Superior temporal gyrus (tissue), 1 donor: ENCODE measurements at regions not wholly inside any gene's neighbourhood (a gene's known extent, or its start where the extent isn't known, plus 50 kb on each side); places are given as distances from the start of the nearest gene placed in this dataset.

Experiments
- DNase-seq: peaks from one replicate; pipeline ENCODE4 v3.0.0-alpha.2; 2016; ENCODE audit errors: extremely low spot score

DNA sequence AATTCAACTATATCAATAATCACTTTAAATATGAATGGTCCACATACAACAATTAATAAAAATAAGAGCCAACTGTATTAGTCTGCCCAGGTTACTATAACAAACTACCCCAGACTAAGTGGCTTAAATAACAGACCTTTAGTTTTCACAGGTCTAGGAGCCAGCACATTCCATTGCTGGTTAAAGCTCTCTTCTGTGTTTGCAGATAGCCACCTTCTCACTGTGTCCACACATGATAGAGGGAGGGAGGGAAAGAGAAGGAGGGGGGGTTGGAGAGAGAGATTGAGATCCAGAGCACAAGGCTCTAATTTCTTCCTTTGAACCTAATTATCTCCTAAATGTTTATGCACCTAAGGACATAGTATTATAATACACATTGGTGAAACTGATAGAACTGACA lies 267.8 kb upstream of the NXPH2 start:
- no peak for DNase-seq

DNA sequence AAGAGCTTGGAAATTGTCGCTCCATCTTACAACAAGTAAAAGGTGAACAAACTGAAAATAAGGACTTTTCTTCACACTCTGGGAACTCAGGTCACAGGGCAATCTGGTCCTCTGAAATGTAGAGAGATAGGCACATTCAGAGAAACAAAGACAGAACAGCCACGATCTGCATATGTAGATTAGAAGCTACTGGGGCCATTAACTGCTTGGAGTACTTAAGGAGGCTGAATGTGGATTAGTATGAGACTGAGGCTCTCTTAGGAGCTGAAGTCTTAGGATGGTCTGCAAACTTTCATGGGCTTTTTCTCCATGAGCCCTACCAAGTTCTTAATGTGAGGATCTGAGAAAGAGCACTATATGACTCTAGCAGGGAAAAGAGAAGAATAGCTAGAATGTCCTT lies 265.3 kb upstream of the NXPH2 start:
- DNase-seq, result no peak

DNA sequence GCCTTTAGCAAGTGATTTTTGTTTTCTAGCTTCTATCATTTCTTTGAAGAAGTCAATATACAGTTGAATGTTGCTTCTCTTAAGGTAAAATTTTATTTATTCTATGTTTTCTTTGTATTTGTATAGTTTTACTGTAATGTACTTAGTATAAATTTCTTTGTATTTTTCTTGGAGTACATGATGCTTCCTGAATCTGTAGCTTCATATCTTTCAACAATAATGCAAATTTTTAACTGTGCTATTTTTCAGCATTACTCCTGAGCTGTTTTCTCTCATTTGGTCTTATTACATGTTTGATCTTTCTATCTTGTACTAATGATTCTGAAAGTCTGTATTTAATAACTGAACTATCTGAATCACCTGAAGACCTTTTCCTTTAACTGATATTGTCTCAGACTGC lies 253.9 kb upstream of the NXPH2 start:
- no peak for DNase-seq

DNA sequence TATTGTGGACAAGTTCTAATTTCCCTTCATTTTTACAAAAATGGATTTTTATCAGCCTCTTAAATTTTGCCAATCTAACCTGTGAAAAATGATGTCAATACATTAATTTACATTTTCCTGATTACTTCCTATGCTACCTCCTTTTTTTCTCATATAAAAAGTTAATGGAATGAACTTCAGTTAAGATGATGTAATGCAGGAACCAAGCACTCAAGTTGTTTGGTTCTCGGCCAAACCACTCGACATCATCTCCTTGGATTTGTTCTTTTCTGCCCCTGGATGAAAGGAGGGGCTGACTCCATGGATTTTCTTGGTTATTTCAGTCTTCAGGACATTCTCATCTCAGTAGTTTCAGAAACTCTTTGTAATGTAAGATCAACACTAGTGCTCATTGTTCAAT lies 253.1 kb upstream of the NXPH2 start:
- DNase-seq, result no peak

DNA sequence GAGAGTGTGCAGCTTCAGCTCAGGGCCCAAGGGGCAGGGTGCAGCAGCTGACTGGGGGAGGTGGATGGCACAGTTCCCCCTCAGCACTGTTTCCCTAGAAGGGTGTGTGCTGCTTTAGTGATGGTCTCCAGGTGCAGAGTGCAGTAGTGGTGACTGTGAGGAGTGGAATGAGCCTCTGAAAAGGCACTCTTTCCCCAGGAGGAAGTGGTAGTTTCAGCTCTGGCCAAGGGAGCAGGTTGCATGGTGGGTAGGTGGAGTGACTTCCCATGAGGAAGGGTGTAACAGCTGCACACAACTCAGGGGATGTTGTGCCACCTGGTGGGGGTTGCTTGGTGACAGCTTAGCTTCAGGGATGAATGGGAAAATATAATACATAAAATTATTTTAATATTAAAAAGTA lies 251.5 kb upstream of the NXPH2 start:
- DNase-seq, result no peak

DNA sequence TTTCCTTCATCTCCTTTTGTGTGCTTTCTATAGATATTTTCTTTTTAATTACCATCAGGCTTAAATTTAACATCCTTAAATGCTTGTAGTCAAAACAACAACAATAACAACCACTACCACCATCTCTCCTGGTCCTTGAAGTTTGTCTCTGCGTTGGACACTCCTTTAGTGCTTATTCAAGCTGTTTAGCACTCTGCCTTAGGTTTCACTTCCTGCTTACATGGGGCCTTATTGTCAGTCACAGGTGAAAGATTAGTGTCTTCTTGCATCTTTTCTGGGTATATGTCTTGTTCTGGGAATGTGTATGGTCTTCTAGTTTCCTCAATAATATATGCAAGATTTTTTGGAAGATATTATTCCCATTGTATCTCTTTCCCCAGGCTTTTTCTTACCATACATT lies 240.1 kb upstream of the NXPH2 start:
- DNase-seq, result no peak

DNA sequence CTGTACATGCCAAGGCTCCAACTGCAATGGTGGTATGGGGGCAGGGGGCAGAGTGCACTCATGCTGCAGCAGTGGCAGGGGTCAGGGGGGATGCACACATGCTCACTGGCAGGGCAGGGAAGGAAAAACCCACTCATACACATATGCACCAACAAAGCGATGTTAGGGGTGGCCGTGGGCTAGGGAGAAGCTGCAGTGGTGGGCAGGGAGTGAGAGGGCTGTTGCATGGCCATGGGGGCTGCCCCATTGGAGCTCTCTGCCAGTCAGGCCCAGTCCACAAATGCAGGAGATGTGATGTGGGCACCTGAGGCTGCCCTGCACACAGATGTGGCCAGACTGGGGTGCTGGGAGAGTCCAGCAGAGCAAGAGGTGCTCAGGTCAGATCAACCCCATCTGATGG lies 238.1 kb upstream of the NXPH2 start:
- no peak for DNase-seq

DNA sequence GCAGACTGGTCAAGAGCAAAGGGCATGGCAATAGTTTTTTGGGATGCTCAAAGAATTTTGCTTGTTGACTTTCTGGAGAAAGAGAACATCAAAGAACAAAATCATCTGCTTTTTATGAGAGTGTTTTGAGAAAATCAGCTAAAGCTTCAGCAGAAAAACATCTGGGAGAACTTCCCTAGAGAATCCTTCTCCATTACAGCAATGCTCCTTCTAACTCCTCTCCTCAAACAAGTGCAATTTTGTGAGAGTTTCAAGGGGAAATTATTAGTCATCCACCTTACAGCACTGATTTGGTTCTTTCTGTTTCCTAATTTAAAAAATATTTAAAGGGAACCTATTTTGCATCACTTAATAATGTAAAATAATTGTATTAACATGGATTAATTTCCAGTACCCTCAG lies 226.9 kb upstream of the NXPH2 start:
- no peak for DNase-seq

DNA sequence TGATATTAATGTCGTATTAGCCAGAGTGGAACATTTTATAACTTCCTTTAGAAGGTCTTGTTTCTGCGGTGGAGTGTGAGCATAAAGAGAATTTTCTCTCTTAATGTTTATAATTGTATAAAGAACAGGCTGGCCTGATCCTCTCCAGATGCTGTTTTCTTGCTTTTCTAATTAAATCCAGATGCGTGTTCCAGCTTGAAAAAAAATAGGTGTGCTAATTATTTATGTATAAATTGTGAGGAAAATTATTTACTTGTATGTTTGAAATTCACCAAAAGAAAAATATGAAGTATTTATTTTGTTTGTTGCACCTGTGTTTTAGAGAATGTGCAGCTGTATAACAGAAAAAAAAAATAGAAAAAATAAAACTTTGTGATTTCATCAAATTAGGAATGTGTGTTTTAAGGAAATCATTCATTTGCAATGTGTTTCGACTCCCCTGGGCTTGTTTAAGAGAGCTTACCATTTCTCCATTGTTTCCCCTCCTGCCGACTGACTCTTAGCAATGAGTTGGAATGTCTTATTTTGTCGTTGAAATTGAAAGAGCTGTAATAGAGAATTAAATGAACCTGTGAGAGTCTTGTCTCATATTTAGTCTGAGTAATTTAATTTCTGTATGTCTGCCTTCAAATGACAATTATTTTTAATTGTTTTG lies 220.1 kb upstream of the NXPH2 start:
- no peak for DNase-seq

DNA sequence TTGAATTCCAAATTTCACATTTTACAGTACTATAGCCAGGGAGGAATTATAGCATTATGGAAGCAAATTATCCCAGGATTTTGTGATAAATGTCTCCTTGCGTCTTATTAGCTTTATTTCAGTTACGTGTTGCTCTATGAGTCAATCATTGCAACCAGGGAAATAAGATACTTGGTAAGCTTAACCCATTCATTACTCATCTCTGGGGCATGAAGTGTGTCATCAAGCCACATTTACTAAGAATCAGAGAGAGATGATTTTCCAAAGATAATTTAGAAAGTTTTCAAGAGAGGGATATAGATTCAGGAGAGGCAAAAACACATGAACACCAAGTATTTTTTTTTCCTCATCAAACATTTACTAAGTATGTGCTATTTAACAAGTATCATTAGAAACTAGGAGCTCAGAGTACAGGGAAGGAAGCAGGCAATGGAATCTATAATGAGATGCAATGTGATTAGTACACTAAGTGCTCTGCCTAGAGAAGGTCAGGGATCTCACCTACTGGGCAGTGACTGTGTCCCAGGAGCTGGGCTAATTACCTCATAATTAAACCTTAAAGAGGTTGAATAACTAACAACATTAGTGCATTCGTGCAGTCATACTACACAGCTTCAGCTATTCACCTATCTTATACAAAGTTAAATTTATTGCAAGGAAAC lies 217.8 kb upstream of the NXPH2 start:
- DNase-seq, result no peak

DNA sequence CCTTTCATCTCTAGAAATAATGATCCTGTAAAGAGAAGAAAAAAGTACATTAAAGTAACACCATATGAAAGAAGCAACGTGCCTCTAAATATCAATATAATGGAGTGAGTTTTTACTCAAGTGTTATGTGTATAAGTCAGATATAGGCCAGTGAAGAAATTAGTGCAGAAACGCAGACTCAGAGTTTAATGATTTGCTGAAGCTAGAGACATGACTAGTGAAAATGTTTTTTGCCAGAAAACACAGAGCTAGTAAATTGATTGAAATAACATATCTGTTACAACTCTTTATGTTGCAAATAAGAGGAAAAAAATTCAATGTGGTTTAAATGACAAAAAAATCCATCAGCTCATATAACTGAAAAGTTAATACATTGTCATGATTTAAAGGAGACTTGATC lies 217.2 kb upstream of the NXPH2 start:
- no peak for DNase-seq

DNA sequence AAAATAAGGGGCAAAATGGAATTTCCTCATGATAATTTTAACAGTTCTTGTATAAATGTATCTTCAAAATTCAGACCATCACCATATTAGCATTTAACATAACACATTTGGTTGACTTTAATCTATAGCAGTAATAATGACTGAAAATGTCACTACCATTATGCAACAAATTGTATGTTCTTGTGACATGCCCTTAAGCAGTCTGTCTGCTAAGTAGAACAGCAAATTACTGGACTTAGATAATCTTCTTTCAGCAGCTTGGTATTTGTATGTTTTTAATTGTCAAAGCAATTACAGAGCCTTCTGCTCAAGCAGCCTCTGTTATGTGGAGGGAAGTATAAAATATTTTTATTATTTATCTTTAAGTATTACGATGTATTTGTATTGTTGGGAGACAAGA lies 214.3 kb upstream of the NXPH2 start:
- DNase-seq, result no peak

DNA sequence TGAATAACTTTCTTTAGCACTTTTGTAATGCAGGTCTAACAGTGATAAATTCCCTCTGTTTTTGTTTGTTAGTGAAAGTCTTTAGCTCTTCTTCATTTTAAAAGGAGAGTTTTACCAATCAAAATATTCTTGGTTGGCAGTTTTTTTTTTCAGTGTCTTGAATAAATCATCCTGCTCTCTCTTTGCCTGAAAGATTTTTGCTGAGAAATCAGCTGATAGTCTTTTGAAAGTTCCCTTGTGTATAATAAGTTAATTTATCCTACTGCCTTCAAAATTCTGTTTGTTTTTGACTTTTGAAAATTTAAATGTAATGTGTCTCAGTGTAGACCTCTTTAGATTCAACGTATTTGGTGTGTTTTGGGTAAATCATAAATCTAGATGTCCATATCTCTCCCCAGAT lies 205.7 kb upstream of the NXPH2 start:
- DNase-seq, result no peak

DNA sequence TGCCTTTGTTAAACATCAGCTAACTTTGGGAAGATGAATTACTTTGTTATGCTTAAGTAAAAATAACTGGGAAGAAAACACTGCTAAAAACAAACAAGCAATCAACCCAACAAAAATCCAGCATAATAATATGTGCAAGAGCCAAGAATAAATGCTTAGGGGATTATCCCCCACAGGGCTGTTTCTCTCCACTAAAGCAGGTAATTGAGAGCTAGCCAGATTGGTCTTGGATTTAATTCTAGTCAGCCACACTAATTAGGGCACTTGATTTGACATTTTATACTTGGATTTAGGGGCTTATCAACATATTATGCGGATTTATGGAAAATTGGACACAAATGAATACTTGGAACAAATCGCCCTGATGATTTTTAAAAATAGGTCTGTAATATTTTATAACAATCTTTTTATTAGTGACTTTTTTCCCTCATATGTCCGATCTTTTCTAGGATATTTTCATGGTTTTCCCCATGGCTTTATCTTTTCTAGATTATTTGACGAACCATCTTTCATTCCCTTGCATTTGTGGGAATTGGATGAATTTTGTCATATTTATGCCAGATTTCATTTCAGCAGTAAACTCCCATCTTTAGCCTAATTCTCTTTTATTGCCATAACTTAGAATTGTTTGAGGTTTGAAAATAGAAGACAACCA lies 199.1 kb upstream of the NXPH2 start:
- no peak for DNase-seq

DNA sequence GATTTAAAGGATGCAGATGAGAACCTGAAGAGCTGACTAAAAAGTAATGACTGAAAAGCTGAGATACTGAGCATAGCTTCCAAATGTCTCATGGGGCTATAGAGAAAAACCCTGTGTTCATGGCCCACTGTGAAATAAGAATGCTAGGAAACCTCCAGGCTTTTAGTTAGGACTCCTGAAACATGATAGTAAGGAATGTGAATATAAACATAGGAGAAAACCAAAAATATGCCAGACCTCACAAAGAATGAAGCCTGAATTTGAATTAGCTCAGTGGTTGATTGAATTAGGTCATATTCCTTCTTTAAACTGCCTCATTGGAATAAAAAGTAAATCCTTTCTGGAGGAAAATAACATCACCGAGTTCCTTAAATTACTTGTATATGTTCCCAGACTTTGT lies 194.5 kb upstream of the NXPH2 start:
- DNase-seq, result no peak

DNA sequence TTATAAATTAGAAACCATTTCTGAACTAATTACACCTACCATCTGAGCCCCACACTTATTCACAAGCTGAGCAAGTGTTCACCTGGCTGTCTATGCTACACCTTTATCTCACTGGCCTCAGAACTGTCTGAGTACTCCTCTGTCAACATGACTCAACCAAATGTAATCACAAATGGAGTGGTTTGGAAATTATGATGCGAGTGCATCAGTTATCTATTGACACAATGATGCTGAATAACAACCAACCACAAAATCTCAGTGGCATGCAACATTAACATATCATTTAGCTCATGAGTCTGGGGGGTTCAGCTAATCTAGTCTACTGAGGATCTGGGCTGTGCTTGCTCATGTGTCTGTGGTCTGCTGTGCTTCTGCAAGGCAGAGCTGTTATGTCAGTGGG lies 184.2 kb upstream of the NXPH2 start:
- no peak for DNase-seq

DNA sequence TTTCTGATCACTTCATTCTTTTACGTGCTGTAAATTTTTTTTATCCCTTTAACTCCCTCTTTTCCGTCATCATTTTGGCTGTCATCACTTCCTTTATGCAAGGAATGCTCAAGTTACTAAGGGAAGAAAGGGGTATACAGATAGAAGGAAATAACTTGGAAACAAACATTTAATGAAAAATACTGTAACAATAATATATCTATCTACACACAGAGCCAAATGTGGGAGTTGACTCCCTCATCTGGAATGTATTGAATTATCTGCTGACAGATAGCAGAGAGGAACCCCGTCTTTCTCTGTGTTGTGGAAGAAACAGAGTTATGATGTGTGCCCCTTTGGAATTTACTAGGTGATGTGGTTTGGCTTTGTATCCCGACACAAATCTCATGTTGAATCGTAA lies 182.5 kb upstream of the NXPH2 start:
- no peak for DNase-seq

DNA sequence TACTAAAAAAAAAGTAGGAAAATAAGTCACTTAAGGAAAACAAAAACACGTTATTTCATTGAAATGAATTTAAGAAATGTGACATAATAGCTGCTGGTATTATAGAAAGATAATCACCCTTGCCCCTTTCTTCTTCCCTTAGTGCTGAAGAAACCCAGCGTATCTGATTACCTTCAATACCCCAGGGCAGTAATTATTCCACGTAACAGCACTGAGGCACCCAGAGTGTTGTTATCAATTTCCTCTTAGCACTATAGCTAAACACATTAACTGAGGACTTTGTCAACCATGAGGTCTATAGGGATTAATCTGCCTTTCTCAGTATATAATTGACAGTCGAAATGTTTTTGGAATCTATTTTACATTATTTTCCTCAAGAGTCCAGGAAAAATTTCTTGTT lies 180.0 kb upstream of the NXPH2 start:
- DNase-seq, result no peak

DNA sequence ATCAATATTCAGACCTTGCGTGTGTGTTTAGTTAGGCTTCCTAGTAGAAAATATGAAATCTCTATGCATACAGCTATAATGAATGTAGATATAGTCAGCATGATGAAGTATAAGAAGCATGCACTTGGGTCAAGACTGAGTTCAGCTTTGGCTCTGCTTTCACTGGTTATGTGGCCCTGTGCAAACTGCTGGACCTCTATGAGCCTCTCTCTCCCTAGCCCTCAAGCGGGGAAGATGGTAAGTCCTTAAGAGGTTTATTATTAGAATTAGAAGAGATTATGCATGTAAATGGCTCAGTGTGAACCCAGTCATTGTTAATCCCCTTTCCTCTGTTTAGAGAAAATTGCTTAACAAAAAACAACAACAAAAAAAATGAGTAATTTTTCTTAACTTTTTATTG lies 178.8 kb upstream of the NXPH2 start:
- no peak for DNase-seq

DNA sequence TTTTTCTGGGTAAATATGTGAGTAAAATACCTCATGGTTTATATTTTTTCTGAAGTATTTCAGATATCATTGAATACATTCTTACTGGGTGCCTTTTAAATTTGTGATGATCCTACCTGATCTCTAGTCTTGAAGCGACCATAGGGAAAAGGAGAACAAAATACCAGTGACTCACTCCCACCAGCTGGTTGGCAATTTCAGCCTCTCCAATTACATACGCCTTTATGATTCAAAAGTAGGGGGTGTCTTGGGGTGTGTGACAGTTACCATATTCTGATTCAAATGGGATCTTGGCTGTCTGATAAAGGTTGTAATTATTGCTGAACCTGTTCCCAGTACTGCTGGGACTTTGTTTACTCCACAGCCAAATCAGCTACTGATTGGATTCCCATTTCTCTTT lies 175.9 kb upstream of the NXPH2 start:
- no peak for DNase-seq

DNA sequence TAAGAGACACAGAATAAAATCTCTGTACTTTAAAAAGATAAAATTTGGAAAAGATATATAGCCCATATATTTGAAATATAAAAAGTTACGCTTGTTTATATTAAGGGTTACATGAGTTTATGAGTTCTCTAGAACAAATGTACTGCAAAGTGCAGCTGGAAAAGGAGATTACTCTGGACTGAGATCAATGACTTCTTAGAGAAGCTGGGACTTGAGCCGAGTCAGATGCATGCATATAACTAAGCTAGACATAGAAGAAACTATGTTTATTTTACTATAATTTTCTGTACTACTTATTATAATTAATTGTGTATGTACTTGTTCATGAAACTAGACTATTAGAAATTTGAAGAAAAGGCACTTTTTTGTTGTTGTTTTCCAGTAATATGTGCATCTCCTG lies 170.3 kb upstream of the NXPH2 start:
- no peak for DNase-seq

DNA sequence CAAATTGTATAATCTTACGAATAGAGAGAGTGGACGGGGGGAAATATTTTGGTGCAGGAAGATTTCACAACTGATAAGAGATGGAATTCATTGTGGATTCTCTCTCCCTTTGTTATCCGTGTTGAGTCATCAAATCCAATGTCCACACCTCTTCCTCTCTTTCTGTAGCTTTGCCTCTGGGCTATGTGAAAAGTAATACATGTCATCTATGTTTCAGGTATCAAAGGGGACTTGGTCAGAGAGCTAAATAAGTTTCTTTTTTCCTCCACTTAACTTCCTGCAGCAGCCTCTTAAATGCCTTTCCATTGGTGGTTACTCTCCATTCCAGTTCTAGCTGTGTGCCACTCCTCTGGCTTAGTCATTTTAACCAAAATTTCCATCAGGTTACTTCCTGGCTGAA lies 169.3 kb upstream of the NXPH2 start:
- DNase-seq, result no peak

DNA sequence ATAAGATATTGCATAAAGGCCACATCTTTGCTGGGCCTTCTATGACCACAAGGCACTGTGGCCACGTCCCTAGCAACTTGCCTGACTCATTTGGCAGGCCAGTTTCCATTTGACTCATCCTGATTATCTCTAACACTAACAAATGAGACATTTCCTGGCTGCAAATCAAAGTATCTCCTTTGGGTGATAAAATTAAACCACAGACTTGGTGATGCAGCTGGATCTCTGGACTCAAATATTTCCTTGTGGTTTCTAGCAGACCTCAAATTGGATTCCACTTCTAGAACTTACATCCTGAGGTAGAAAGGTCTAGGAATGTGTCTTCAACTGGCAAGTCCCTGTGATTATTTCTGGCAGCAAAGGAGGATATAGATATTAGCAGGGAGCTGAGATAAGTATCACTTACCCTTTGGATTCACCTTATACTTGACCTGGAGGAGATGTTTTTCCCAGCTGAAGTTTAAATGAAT lies 167.9 kb upstream of the NXPH2 start:
- peak; percentile 55 for DNase-seq
